ENCODE measurements at regions not wholly inside any gene's neighbourhood (a gene's known extent, or its start where the extent isn't known, plus 50 kb on each side); places are given as distances from the start of the nearest gene placed in this dataset.
"Not testable (repeated sequence)": the region's sequence is repeated elsewhere in the genome, so short reads cannot be mapped to it uniquely, and the experiment has no call there.

DNA sequence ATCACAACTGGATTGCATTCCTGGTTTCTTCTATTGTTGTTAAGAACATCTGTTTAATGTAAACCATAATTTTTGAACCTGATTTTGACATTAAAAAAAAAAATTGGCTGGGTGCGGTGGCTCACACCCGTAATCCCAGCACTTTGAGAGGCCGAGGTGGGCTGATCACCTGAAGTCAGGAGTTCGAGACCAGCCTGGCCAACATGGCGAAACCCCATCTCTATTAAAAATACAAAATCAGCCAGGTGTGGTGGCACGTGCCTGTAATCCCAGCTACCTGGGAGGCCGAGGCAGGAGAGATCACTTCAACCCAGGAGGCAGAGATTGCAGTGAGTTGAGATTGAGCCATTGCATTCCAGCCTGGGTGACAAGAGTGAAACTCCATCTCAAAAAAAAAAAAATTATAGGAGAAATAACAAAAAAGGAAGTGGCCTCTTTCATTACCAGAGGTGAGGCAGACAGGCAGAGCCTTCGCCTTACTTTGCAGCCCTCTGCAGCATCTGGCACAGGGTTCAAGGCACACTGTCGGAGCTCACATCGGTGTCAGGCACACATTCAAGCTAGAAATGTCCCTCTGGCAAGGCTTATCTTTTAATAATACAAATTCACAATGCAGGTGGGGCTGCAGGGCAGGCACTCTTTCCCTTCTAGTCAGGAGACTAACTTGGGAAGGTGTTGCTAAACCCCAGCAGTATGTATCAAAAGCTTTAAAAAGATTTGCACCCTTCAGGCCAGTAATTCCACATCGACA lies 108.5 kb downstream of the TUBA3C start:
- H3K4me3 Mint-ChIP-seq; H3K36me3 Mint-ChIP-seq (ENCODE audit: low read depth); POLR2A ChIA-PET; DNase-seq; H3K9me3 Mint-ChIP-seq; CTCF ChIA-PET; H3K27me3 Mint-ChIP-seq; H3K4me1 Mint-ChIP-seq; H3K27ac Mint-ChIP-seq: not testable (repeated sequence)

GRCh38 chr13:19072543-19072942 lies 109.1 kb downstream of the TUBA3C start:
- Mint-ChIP-seq H3K27me3 (no peaks in the 10 kb centered on the region), H3K9me3 (peaks cover 3% of the 10 kb centered on the region), H3K27ac (no peak overlapping the region), H3K4me3 (no peak overlapping the region), H3K4me1 (no peaks in the 10 kb centered on the region), H3K36me3 (ENCODE audit: low read depth) (no peaks in the 10 kb centered on the region)
- POLR2A ChIA-PET, result no interaction called here
- CTCF ChIA-PET, result no interaction called here
- DNase-seq, result no peak

GRCh38 chr13:19071161-19071936 lies 110.3 kb downstream of the TUBA3C start:
- H3K36me3 Mint-ChIP-seq (ENCODE audit: low read depth), result no peaks in the 10 kb centered on the region
- no peaks in the 10 kb centered on the region for H3K4me1 Mint-ChIP-seq
- ChIA-PET CTCF (no interaction called here), POLR2A (no interaction called here)
- no peaks in the 10 kb centered on the region for H3K27me3 Mint-ChIP-seq
- H3K27ac Mint-ChIP-seq, result no peak overlapping the region
- no peak overlapping the region for H3K4me3 Mint-ChIP-seq
- peaks cover 3% of the 10 kb centered on the region for H3K9me3 Mint-ChIP-seq
- no peak for DNase-seq

DNA sequence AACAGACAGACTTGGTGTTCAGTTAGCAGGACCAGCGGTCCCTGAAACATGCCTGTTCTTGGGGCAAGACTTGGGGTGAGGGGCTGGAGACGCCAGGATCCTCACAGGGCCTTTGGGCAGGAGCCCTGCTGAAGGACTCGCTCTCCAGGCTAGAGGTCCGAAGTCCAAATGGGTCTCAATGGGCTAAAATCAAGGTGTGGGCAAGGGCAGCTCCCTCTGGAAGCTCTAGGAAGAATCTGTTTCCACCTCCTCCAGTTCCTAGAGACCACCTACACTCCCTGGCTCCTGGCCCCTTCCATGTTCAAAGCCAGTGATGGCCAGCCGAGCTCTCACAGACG lies 111.3 kb downstream of the TUBA3C start:
- H3K36me3 Mint-ChIP-seq (ENCODE audit: low read depth), result no peaks in the 10 kb centered on the region
- H3K4me1 Mint-ChIP-seq, result no peaks in the 10 kb centered on the region
- ChIA-PET CTCF (interaction anchor here (0.9 kb wide), 1 partner anchor 26 kb away, joined by 3 read pairs; no protein-coding TSS in a partner anchor), POLR2A (no interaction called here)
- DNase-seq, result no peak
- no peak overlapping the region for H3K27ac Mint-ChIP-seq
- peaks cover 6% of the 10 kb centered on the region for H3K9me3 Mint-ChIP-seq
- H3K4me3 Mint-ChIP-seq, result no peak overlapping the region
- no peaks in the 10 kb centered on the region for H3K27me3 Mint-ChIP-seq

DNA sequence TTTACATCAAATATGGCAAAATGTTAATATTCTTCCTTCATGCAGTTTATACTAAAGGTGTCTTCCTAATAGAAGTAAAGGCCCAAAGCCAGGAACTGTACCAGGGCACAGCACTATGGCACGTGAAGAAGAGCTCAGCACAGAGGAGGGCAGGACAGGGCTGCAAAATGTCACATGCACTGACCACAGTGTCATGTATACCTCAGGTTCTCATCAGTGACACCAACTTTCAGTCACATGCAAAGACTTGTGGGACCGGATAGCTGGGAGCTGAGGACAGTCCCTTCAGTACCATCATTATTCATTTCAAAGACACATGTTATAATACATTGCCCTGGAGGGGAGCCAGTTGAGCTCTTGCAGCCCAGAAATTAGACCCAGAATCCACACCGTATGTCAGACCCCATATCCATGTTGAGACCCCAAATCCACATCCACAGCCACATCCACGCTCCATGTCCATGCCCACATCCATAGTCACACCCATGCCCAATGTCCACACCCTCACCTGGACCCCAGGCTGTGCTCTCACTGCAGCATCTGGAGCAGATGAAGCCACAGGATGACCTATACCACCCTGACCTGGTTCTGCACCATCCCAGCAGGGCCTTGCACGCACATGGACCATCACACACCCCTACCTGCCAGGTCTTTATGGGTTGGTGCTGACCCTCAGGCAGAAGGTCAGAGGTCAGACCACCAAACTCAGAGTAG lies 111.8 kb downstream of the TUBA3C start:
- peaks cover 6% of the 10 kb centered on the region for H3K9me3 Mint-ChIP-seq
- H3K27ac Mint-ChIP-seq, result no peak overlapping the region
- H3K27me3 Mint-ChIP-seq, result no peaks in the 10 kb centered on the region
- no peaks in the 10 kb centered on the region for H3K4me1 Mint-ChIP-seq
- ChIA-PET POLR2A (no interaction called here), CTCF (interaction anchor here (0.9 kb wide), 1 partner anchor 26 kb away, joined by 3 read pairs; no protein-coding TSS in a partner anchor)
- no peak for DNase-seq
- H3K36me3 Mint-ChIP-seq (ENCODE audit: low read depth), result no peaks in the 10 kb centered on the region
- no peak overlapping the region for H3K4me3 Mint-ChIP-seq

DNA sequence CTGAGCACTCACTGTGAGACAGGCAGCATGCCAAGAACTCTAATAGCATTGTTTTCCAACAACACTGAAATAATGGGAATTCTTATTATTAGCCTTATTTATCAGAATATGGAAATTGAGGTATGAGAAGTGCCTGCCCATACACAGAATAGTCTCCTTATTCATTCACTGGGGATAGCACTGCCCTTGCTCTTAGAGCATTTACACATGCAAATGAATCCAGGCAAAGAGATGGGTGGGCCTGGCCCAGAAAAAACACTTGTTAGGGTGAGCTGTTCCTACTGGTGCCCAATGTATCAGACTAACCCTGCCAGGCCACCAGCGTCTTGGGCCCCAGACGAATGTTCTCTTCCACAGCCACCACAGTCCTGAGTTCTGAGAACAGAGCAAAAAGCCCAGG lies 112.9 kb downstream of the TUBA3C start:
- Mint-ChIP-seq H3K4me1 (no peaks in the 10 kb centered on the region), H3K27me3 (no peaks in the 10 kb centered on the region), H3K4me3 (no peak overlapping the region), H3K9me3 (peaks cover 11% of the 10 kb centered on the region), H3K27ac (no peak overlapping the region), H3K36me3 (ENCODE audit: low read depth) (no peaks in the 10 kb centered on the region)
- DNase-seq, result no peak
- ChIA-PET CTCF (no interaction called here), POLR2A (no interaction called here)

DNA sequence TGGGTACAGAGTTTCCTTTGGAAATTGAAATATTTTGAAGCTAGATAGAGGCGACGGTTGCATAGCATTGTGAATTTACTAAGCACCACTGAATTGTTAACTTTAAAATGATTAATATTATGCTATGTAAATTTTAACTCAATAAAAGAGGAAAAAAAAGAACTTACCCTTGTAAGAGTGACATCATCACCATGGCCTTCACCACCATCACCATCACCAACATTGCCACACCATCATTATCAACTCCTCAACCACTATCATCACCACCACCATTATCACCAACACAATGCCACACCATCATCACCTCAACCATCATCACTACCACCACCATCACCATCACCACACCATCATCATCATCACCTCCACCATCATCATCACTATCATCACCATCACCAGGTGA lies 113.9 kb downstream of the TUBA3C start:
- no peaks in the 10 kb centered on the region for H3K36me3 Mint-ChIP-seq (ENCODE audit: low read depth)
- no peak overlapping the region for H3K4me3 Mint-ChIP-seq
- H3K27ac Mint-ChIP-seq, result no peak overlapping the region
- H3K9me3 Mint-ChIP-seq, result peaks cover 11% of the 10 kb centered on the region
- ChIA-PET POLR2A (no interaction called here), CTCF (no interaction called here)
- no peaks in the 10 kb centered on the region for H3K4me1 Mint-ChIP-seq
- DNase-seq, result no peak
- no peaks in the 10 kb centered on the region for H3K27me3 Mint-ChIP-seq

DNA sequence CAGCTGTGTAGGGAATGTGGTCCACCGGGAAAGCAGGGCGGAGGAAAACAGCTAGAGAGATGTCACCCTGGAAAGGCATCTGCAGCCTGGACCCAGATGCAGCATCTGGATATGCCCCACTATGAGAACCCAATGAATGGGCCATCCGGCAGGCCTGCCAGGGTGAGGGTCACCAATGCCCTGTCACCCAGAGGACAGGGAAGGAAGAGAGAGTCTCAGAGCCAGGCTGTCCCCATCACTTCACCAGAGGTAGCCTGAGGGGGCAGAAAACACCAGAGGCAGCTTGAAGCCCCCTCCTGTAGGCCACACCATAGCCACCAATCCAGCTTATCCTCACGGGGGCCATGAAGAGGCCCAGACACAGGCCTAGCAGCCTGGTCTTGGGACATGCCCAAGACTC lies 118.8 kb downstream of the TUBA3C start:
- Mint-ChIP-seq H3K36me3 (ENCODE audit: low read depth) (no peaks in the 10 kb centered on the region), H3K27ac (no peak overlapping the region), H3K4me1 (no peaks in the 10 kb centered on the region), H3K9me3 (peaks cover 11% of the 10 kb centered on the region), H3K27me3 (no peaks in the 10 kb centered on the region), H3K4me3 (no peak overlapping the region)
- no peak for DNase-seq
- ChIA-PET POLR2A (no interaction called here), CTCF (no interaction called here)

GRCh38 chr13:19062019-19062646 lies 119.5 kb downstream of the TUBA3C start:
- H3K4me1 Mint-ChIP-seq, result no peaks in the 10 kb centered on the region

DNA sequence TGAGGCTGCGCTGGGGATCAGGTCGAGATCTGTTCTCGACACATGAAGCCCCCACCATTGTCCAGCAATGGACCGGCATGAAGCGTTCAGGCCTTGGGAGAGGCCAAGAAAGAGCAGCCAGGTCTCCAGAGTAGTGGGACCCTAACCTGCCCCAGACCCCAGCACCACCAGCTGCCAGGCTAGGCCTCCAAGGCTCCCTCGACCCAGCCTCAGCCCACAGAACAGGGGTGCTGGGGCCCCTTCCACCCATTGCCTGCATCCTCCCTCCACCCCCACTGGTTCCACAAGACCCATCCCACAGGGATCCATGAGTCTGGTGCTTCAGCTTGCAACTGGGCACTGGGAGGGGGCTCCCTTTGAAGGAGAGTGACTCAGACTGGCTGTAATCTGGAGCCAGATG lies 120.3 kb downstream of the TUBA3C start:
- no peak overlapping the region for H3K4me3 Mint-ChIP-seq
- ChIA-PET POLR2A (no interaction called here), CTCF (no interaction called here)
- no peaks in the 10 kb centered on the region for H3K36me3 Mint-ChIP-seq (ENCODE audit: low read depth)
- no peak for DNase-seq
- no peaks in the 10 kb centered on the region for H3K4me1 Mint-ChIP-seq
- peaks cover 10% of the 10 kb centered on the region for H3K9me3 Mint-ChIP-seq
- no peaks in the 10 kb centered on the region for H3K27me3 Mint-ChIP-seq
- no peak overlapping the region for H3K27ac Mint-ChIP-seq

More at GRCh38 chr13:19062019-19062646, 119.5 kb downstream of the TUBA3C start:
- Mint-ChIP-seq H3K36me3 (ENCODE audit: low read depth) (no peaks in the 10 kb centered on the region), H3K27me3 (no peaks in the 10 kb centered on the region), H3K9me3 (peaks cover 11% of the 10 kb centered on the region), H3K4me3 (no peak overlapping the region), H3K27ac (no peak overlapping the region)
- ChIA-PET CTCF (no interaction called here), POLR2A (no interaction called here)
- DNase-seq, result no peak

GRCh38 chr13:19060311-19061002 lies 121.2 kb downstream of the TUBA3C start:
- POLR2A ChIA-PET, result no interaction called here
- Mint-ChIP-seq H3K4me3 (no peak overlapping the region), H3K36me3 (ENCODE audit: low read depth) (no peaks in the 10 kb centered on the region), H3K27me3 (no peaks in the 10 kb centered on the region), H3K27ac (no peak overlapping the region), H3K9me3 (peaks cover 7% of the 10 kb centered on the region), H3K4me1 (no peaks in the 10 kb centered on the region)
- no peak for DNase-seq
- CTCF ChIA-PET, result no interaction called here

GRCh38 chr13:19059016-19059780 lies 122.4 kb downstream of the TUBA3C start:
- no peaks in the 10 kb centered on the region for H3K4me1 Mint-ChIP-seq
- peaks cover 4% of the 10 kb centered on the region for H3K9me3 Mint-ChIP-seq
- ChIA-PET POLR2A (no interaction called here), CTCF (no interaction called here)
- DNase-seq, result no peak
- no peaks in the 10 kb centered on the region for H3K27me3 Mint-ChIP-seq
- H3K36me3 Mint-ChIP-seq (ENCODE audit: low read depth), result no peaks in the 10 kb centered on the region
- no peak overlapping the region for H3K4me3 Mint-ChIP-seq
- H3K27ac Mint-ChIP-seq, result no peak overlapping the region

Measured in activated CD4-positive, alpha-beta T cell treated with anti-CD3 and anti-CD28 coated beads, Interleukin-2, amount 10 ng/mL, durations not matched to agents 7 days and 5 days (primary cell).